ENCODE measurements at regions not wholly inside any gene's neighbourhood (a gene's known extent, or its start where the extent isn't known, plus 50 kb on each side); places are given as distances from the start of the nearest gene placed in this dataset.
A peak's percentile ranks its signal among the peaks of the same experiment; 100 is the strongest.

- TF ChIP-seq CTCF (IDR thresholded peaks at IDR 0.05) (no peak), POLR2A (IDR thresholded peaks at IDR 0.05) (peak in 1 of 4 donors; percentile 67), EP300 (IDR thresholded peaks at IDR 0.05) (no peak), POLR2AphosphoS5 (IDR thresholded peaks at IDR 0.05) (no peak)
Observed at GRCh38 chr9:129335464-129336129, 157.5 kb upstream of the IER5L start.
